GM19468 (cell line): ENCODE measurements at regions not wholly inside any gene's neighbourhood (a gene's known extent, or its start where the extent isn't known, plus 50 kb on each side); places are given as distances from the start of the nearest gene placed in this dataset.
A peak's percentile ranks its signal among the peaks of the same experiment; 100 is the strongest.
"Not testable (repeated sequence)": the region's sequence is repeated elsewhere in the genome, so short reads cannot be mapped to it uniquely, and the experiment has no call there.

Source experiments
- ATAC-seq: cut with Tn5 transposase; IDR thresholded peaks from one replicate; pipeline ENCODE4 v1.9.1; 2021; ENCODE audit warnings: mild to moderate bottlenecking, moderate library complexity, moderate number of reproducible peaks; ENCODE audit not compliant: unreplicated experiment; ENCODE audit errors: extremely low read depth

GRCh38 chr6:27146706-27147505, 100.6 kb upstream of the PRSS16 start:
- ATAC-seq: peak; percentile 79

GRCh38 chr6:27148404-27148795, 99.1 kb upstream of the PRSS16 start:
- no peak for ATAC-seq

- ATAC-seq: no peak
Measured at GRCh38 chr6:27149150-27149549, 98.4 kb upstream of the PRSS16 start.

GRCh38 chr6:27154696-27155095, 92.8 kb upstream of the PRSS16 start:
- no peak for ATAC-seq

- no peak for ATAC-seq
Measured at GRCh38 chr6:27156874-27157458, 90.5 kb upstream of the PRSS16 start.

- no peak for ATAC-seq
Measured at GRCh38 chr6:27157459-27158315, 89.8 kb upstream of the PRSS16 start.

GRCh38 chr6:27158316-27158643, 89.2 kb upstream of the PRSS16 start:
- no peak for ATAC-seq

GRCh38 chr6:27159725-27160124, 87.8 kb upstream of the PRSS16 start:
- no peak for ATAC-seq

- no peak for ATAC-seq
Measured at GRCh38 chr6:27161115-27161514, 86.4 kb upstream of the PRSS16 start.

- no peak for ATAC-seq
Measured at GRCh38 chr6:27161603-27161945, 85.9 kb upstream of the PRSS16 start.

GRCh38 chr6:27161946-27162603, 85.4 kb upstream of the PRSS16 start:
- no peak for ATAC-seq

- no peak for ATAC-seq
Measured at GRCh38 chr6:27163834-27164233, 83.7 kb upstream of the PRSS16 start.

- no peak for ATAC-seq
Measured at GRCh38 chr6:27168108-27168507, 79.4 kb upstream of the PRSS16 start.

- ATAC-seq: no peak
Measured at GRCh38 chr6:27168586-27169443, 78.7 kb upstream of the PRSS16 start.

- not testable (repeated sequence) for ATAC-seq
Measured at GRCh38 chr6:27172524-27173231, 74.8 kb upstream of the PRSS16 start.

- ATAC-seq: not testable (repeated sequence)
Measured at GRCh38 chr6:27173232-27173601, 74.3 kb upstream of the PRSS16 start.

GRCh38 chr6:27174958-27175357, 72.5 kb upstream of the PRSS16 start:
- no peak for ATAC-seq

- ATAC-seq: no peak
Measured at GRCh38 chr6:27176096-27176495, 71.4 kb upstream of the PRSS16 start.
